ENCODE measurements at regions not wholly inside any gene's neighbourhood (a gene's known extent, or its start where the extent isn't known, plus 50 kb on each side); places are given as distances from the start of the nearest gene placed in this dataset.

DNA sequence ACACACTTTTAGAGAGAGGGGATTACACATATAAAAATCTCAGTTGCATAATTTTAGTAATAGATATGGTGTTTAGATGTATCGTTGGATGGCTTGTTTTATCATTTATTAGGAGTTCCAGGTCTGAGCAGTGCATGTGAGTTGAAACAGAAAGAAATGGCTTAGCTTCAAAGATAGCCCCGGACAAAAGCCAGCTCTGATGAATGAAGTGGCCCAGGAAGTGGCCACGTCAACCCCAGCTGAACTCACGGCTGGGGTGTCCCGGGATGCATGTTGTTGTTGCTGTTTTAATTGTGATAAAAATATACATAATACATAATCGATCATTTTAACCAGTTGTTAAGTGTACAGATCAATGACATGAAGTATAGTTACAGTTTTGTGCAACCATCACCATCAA lies 1513.6 kb downstream of the BRD1 start:
- Mint-ChIP-seq H3K4me3 (no peak overlapping the region), H3K27ac (no peak overlapping the region), H3K36me3 (ENCODE audit: low read depth) (0 out of 3 replicates have a peak, but pooled peaks cover 2% of the 10 kb centered on the region), H3K27me3 (ENCODE audit: insufficient read depth, low read depth, poor library complexity) (peaks cover 13% of the 10 kb centered on the region), H3K4me1 (peaks cover 14% of the 10 kb centered on the region), H3K9me3 (peaks cover 7% of the 10 kb centered on the region)
- no peaks in the 10 kb centered on the region for H3K4me1 ChIP-seq (ENCODE audit: insufficient read depth)
- H4K20me1 ChIP-seq (replicated peaks; ENCODE audit: insufficient read depth) = no peaks in the 10 kb centered on the region
- no peaks in the 10 kb centered on the region for H3K79me2 ChIP-seq (replicated peaks; ENCODE audit: insufficient read depth)
- no peaks in the 10 kb centered on the region for H3K36me3 ChIP-seq (ENCODE audit: insufficient read depth)
- H3K27me3 ChIP-seq (ENCODE audit: insufficient read depth) = no peaks in the 10 kb centered on the region
- DNase-seq (ENCODE audit: low spot score) (no peak), ATAC-seq (no peak)
- no peak overlapping the region for H3K4me3 ChIP-seq
- no peak overlapping the region for H3K4me2 ChIP-seq
- H3K9me2 ChIP-seq (ENCODE audit: insufficient read depth) = no peaks in the 10 kb centered on the region
- no peak overlapping the region for H2AFZ ChIP-seq
- H3F3A ChIP-seq (replicated peaks; ENCODE audit: low read depth) = no peaks in the 10 kb centered on the region
- TF ChIP-seq, protein P1, sequence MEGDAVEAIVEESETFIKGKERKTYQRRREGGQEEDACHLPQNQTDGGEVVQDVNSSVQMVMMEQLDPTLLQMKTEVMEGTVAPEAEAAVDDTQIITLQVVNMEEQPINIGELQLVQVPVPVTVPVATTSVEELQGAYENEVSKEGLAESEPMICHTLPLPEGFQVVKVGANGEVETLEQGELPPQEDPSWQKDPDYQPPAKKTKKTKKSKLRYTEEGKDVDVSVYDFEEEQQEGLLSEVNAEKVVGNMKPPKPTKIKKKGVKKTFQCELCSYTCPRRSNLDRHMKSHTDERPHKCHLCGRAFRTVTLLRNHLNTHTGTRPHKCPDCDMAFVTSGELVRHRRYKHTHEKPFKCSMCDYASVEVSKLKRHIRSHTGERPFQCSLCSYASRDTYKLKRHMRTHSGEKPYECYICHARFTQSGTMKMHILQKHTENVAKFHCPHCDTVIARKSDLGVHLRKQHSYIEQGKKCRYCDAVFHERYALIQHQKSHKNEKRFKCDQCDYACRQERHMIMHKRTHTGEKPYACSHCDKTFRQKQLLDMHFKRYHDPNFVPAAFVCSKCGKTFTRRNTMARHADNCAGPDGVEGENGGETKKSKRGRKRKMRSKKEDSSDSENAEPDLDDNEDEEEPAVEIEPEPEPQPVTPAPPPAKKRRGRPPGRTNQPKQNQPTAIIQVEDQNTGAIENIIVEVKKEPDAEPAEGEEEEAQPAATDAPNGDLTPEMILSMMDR (conservative IDR thresholded peaks at IDR 0.05; ENCODE audit: low read depth in 2 of 2) = no peak
- TF ChIP-seq JUNB (IDR thresholded peaks at IDR 0.05; ENCODE audit: unreplicated experiment) (no peak), ZNF331 (CRISPR knock-in tag; IDR thresholded peaks at IDR 0.05; ENCODE audit: low read depth) (no peak), EZH2phosphoT487 (IDR thresholded peaks at IDR 0.05; ENCODE audit: unreplicated experiment) (no peak), NANOG (IDR thresholded peaks at IDR 0.05; ENCODE audit: borderline replicate concordance) (no peak)
- no peak overlapping the region for H3K27ac ChIP-seq (ENCODE audit: low read depth)

DNA sequence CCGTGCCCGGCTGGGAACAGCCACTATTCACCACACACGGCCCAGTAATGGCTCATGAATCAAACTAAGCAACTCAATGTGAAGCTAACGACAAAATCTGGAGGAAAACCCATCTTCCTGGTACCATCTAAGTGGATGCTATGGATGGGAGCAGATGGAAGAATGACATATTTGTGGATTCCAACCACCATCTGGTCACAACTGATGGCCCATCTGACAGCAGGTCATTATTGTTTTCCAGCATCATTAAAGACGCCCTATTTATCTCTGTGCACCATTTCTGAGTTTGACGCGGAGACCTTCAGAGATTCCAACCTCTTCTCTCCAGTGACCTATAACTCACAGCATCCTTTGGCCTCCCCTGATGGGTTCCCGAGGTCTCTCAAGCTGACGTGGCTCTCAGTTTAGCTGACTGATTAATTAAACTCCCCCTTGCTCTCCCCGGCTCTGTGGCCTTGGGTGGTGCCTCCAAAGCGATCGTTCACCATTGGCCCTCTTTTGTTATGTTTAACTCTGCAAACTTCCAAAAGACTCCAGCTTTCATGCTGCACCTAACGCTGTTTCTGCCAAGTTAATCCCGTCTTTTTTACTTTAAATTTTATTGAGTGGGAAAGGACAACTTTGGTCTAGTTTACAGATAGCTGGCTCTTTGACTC lies 1514.4 kb downstream of the BRD1 start:
- H3K4me3 ChIP-seq = no peak overlapping the region
- no peak overlapping the region; the same call in 2 of the 3 replicates for H3K4me3 Mint-ChIP-seq
- no peak for TF ChIP-seq REST (IDR thresholded peaks at IDR 0.05; ENCODE audit: unreplicated experiment)
- TF ChIP-seq EZH2phosphoT487 (IDR thresholded peaks at IDR 0.05; ENCODE audit: unreplicated experiment) = no peak
- TF ChIP-seq CREB1 (CRISPR knock-in tag; IDR thresholded peaks at IDR 0.05; ENCODE audit: low read depth) = no peak
- no peak for TF ChIP-seq STAT1 (IDR thresholded peaks at IDR 0.05; ENCODE audit: unreplicated experiment)
- TF ChIP-seq JUNB (IDR thresholded peaks at IDR 0.05; ENCODE audit: unreplicated experiment) = no peak
- no peak for TF ChIP-seq EZH2 (IDR thresholded peaks at IDR 0.05; ENCODE audit: low read depth, unreplicated experiment)
- TF ChIP-seq ZNF331 (CRISPR knock-in tag; IDR thresholded peaks at IDR 0.05; ENCODE audit: low read depth) = no peak

More for the DNA sequence above, 1514.4 kb downstream of the BRD1 start:
- peaks cover 13% of the 10 kb centered on the region for H3K27me3 Mint-ChIP-seq (ENCODE audit: insufficient read depth, low read depth, poor library complexity)
- ATAC-seq (no peak), DNase-seq (ENCODE audit: low spot score) (no peak)
- no peaks in the 10 kb centered on the region for H3K9me2 ChIP-seq (ENCODE audit: insufficient read depth)
- H3K79me2 ChIP-seq (replicated peaks; ENCODE audit: insufficient read depth) = no peaks in the 10 kb centered on the region
- H2AFZ ChIP-seq = no peak overlapping the region
- peaks cover 7% of the 10 kb centered on the region for H3K9me3 Mint-ChIP-seq
- H3K4me1 Mint-ChIP-seq = peaks cover 14% of the 10 kb centered on the region
- no peak overlapping the region for H3K27ac Mint-ChIP-seq
- 0 out of 3 replicates have a peak, but pooled peaks cover 2% of the 10 kb centered on the region for H3K36me3 Mint-ChIP-seq (ENCODE audit: low read depth)
- H3K4me2 ChIP-seq = peak overlapping the region; percentile 41; the same call in 1 of the 2 replicates
- H4K20me1 ChIP-seq (replicated peaks; ENCODE audit: insufficient read depth) = no peaks in the 10 kb centered on the region
- H3K4me1 ChIP-seq (ENCODE audit: insufficient read depth) = no peaks in the 10 kb centered on the region
- H3K27me3 ChIP-seq (ENCODE audit: insufficient read depth) = no peaks in the 10 kb centered on the region
- no peaks in the 10 kb centered on the region for H3F3A ChIP-seq (replicated peaks; ENCODE audit: low read depth)
- H3K27ac ChIP-seq (ENCODE audit: low read depth) = no peak overlapping the region
- no peaks in the 10 kb centered on the region for H3K36me3 ChIP-seq (ENCODE audit: insufficient read depth)

Data from GM23338 (cell line).